Suprapubic skin (tissue), 3 donors: ENCODE measurements at regions not wholly inside any gene's neighbourhood (a gene's known extent, or its start where the extent isn't known, plus 50 kb on each side); places are given as distances from the start of the nearest gene placed in this dataset.

ENCODE experiments used
- EP300 ChIP-seq: sonication (generic); formaldehyde crosslinking; IDR thresholded peaks from one replicate; pipeline ENCODE4 v1.6.1; 2017; ENCODE audit warnings: antibody characterized with exemption
- POLR2A ChIP-seq, 2 donors: fragments of 450-650 bp; IDR thresholded peaks; one replicate each; pipeline ENCODE4 v1.6.1; 2017; ENCODE audit warnings: antibody characterized with exemption in 2 of 2, mild to moderate bottlenecking in 2 of 2, moderate library complexity in 2 of 2
- TF ChIP-seq, protein P1 (sequence below), 2 donors: fragments of 200-600 bp in 1 of 2; fragments of 450-650 bp in 1 of 2; sonication (generic) in 1 of 2; IDR thresholded peaks; one replicate each; pipeline ENCODE4 v1.5.1; 2016 to 2019; ENCODE audit warnings: antibody characterized with exemption in 2 of 2, mild to moderate bottlenecking in 1 of 2, moderate library complexity in 1 of 2

DNA sequence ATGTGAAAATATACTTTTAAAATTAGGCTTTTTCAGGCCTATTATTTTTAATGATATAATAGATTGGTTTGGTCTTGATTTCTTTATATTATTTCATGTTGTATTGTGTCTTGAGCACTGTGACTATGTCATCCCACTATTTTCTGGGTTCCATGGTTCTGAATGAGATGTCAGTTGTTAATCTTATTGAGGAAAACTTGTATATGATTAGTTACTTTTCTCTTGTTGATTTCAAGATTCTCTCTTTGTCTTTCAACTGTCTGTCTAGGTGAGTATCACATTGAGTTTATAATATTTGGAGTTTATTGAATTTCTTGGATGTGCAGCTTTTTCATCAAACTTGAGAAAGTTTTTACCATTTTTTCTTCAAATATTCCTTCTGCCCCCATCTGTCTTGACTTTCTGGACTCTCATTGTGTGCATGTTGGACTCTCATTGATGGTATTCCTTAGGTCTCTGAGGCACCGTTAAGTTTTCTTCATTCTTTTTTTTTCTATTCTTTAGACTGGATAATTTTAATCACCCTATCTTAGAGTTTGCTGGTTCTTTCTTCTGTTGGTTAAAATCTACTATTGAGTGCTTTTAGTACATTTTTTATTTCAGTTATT is 175.8 kb downstream of the TMEM167A start:
- TF ChIP-seq, protein P1, sequence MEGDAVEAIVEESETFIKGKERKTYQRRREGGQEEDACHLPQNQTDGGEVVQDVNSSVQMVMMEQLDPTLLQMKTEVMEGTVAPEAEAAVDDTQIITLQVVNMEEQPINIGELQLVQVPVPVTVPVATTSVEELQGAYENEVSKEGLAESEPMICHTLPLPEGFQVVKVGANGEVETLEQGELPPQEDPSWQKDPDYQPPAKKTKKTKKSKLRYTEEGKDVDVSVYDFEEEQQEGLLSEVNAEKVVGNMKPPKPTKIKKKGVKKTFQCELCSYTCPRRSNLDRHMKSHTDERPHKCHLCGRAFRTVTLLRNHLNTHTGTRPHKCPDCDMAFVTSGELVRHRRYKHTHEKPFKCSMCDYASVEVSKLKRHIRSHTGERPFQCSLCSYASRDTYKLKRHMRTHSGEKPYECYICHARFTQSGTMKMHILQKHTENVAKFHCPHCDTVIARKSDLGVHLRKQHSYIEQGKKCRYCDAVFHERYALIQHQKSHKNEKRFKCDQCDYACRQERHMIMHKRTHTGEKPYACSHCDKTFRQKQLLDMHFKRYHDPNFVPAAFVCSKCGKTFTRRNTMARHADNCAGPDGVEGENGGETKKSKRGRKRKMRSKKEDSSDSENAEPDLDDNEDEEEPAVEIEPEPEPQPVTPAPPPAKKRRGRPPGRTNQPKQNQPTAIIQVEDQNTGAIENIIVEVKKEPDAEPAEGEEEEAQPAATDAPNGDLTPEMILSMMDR (IDR thresholded peaks at IDR 0.05): no peak
- TF ChIP-seq POLR2A (IDR thresholded peaks at IDR 0.05) (no peak), EP300 (no peak)
